CD4-positive, alpha-beta T cell (primary cell): ENCODE measurements at regions not wholly inside any gene's neighbourhood (a gene's known extent, or its start where the extent isn't known, plus 50 kb on each side); places are given as distances from the start of the nearest gene placed in this dataset.
A peak's percentile ranks its signal among the peaks of the same experiment; 100 is the strongest.

Experiments
- ATAC-seq: fragments of 200-7000 bp; cut with Tn5 transposase; one replicate; pipeline ENCODE4 v1.10.0; 2022; ENCODE audit warnings: mild to moderate bottlenecking; ENCODE audit not compliant: poor library complexity
- CTCF ChIA-PET: fragments of 350-600 bp; sonication (Branson Sonifier 250); formaldehyde crosslinking; loops from one replicate; lab custom pipeline; 2021; ENCODE audit warnings: antibody characterized with exemption, inconsistent platforms; lab: Charles Lee
- POLR2A ChIA-PET: fragments of 350-600 bp; sonication (Branson Sonifier 250); formaldehyde crosslinking; loops from one replicate; lab custom pipeline; 2021; ENCODE audit warnings: antibody characterized with exemption, inconsistent platforms; lab: Charles Lee
- DNase-seq, 14 experiments: peaks; one replicate each; pipeline ENCODE4 v3.0.0-alpha.2; 2013 to 2020; ENCODE audit warnings: mixed read lengths in 2 of 14
- H3K27ac ChIP-seq, 2 donors: one replicate each; pipeline versions ENCODE4 v1.5.1 to v1.7.0; 2013; ENCODE audit warnings: low read length in 2 of 2, low read depth in 1 of 2, mild to moderate bottlenecking in 1 of 2
- H3K27me3 ChIP-seq, 2 experiments: 1 replicate in 1 of 2; 2 replicates in 1 of 2; pipeline versions ENCODE4 v1.6.1 to v1.7.0; 2013; ENCODE audit warnings: low read length in 2 of 2, control low read depth in 1 of 2, mild to moderate bottlenecking in 1 of 2, moderate library complexity in 1 of 2; ENCODE audit not compliant: insufficient read depth in 2 of 2, control insufficient read depth in 1 of 2
- H3K36me3 ChIP-seq: one replicate; pipeline ENCODE4 v1.6.1; 2013; ENCODE audit warnings: low read length, control low read depth; ENCODE audit not compliant: insufficient read depth
- H3K4me1 ChIP-seq: one replicate; pipeline ENCODE4 v1.6.1; 2013; ENCODE audit warnings: low read length, control low read depth; ENCODE audit not compliant: insufficient read depth
- H3K4me3 ChIP-seq: one replicate; pipeline ENCODE4 v1.5.1; 2013; ENCODE audit warnings: mild to moderate bottlenecking, low read length, moderate library complexity
- H3K9me3 ChIP-seq, 2 experiments: 1 replicate in 1 of 2; 2 replicates in 1 of 2; pipeline versions ENCODE4 v1.6.1 to v1.7.0; 2013; ENCODE audit warnings: low read length in 2 of 2, mild to moderate bottlenecking in 2 of 2, control low read depth in 1 of 2, moderate library complexity in 1 of 2; ENCODE audit not compliant: control insufficient read depth in 1 of 2, insufficient read depth in 1 of 2
- H3K27ac Mint-ChIP-seq: one replicate; pipeline ENCODE4 v1.8.0; 2020; ENCODE audit warnings: mixed read lengths
- H3K27me3 Mint-ChIP-seq: one replicate; pipeline ENCODE4 v1.8.0; 2021; ENCODE audit warnings: mixed read lengths
- H3K36me3 Mint-ChIP-seq: one replicate; pipeline ENCODE4 v1.8.0; 2021; ENCODE audit warnings: low read depth, mixed read lengths
- H3K4me1 Mint-ChIP-seq: one replicate; pipeline ENCODE4 v1.8.0; 2021; ENCODE audit warnings: low read depth, mixed read lengths
- H3K4me3 Mint-ChIP-seq: one replicate; pipeline ENCODE4 v1.8.0; 2020; ENCODE audit warnings: mild to moderate bottlenecking, mixed read lengths
- H3K9me3 Mint-ChIP-seq: one replicate; pipeline ENCODE4 v1.8.0; 2020; ENCODE audit warnings: mixed read lengths
- CTCF ChIP-seq: fragments of 200-600 bp; IDR thresholded peaks from one replicate; pipeline ENCODE4 v1.8.0; 2022; ENCODE audit warnings: antibody characterized with exemption, mild to moderate bottlenecking
- intact Hi-C, 2 experiments: fragments of 100-400 bp; cut with DNase I in 1 of 2; cut with micrococcal nuclease in 1 of 2; formaldehyde crosslinking; loops; one replicate each; pipeline versions ENCODE4 v1.15.1 to v1.9.0; 2023 to 2025; cut with DNase I, micrococcal nuclease

GRCh38 chr2:12073217-12073852 lies 326.9 kb downstream of the LPIN1 start:
- Mint-ChIP-seq H3K27ac (no peak overlapping the region), H3K9me3 (no peaks in the 10 kb centered on the region), H3K36me3 (no peaks in the 10 kb centered on the region), H3K27me3 (no peaks in the 10 kb centered on the region), H3K4me3 (no peak overlapping the region), H3K4me1 (no peaks in the 10 kb centered on the region)
- DNase-seq (peak in 1 of 14 experiments; percentile 16), ATAC-seq (no peak)
- no peaks in the 10 kb centered on the region for H3K9me3 ChIP-seq
- intact Hi-C loops = no loop called here
- TF ChIP-seq CTCF = no peak
- no peak overlapping the region for H3K27ac ChIP-seq
- no peaks in the 10 kb centered on the region for H3K36me3 ChIP-seq
- POLR2A ChIA-PET = interaction anchor here (0.9 kb wide), 1 partner anchor 55 kb away, joined by 3 read pairs; no protein-coding TSS in a partner anchor
- CTCF ChIA-PET = no interaction called here
- H3K27me3 ChIP-seq = no peaks in the 10 kb centered on the region
- H3K4me1 ChIP-seq = no peaks in the 10 kb centered on the region
- no peak overlapping the region for H3K4me3 ChIP-seq

DNA sequence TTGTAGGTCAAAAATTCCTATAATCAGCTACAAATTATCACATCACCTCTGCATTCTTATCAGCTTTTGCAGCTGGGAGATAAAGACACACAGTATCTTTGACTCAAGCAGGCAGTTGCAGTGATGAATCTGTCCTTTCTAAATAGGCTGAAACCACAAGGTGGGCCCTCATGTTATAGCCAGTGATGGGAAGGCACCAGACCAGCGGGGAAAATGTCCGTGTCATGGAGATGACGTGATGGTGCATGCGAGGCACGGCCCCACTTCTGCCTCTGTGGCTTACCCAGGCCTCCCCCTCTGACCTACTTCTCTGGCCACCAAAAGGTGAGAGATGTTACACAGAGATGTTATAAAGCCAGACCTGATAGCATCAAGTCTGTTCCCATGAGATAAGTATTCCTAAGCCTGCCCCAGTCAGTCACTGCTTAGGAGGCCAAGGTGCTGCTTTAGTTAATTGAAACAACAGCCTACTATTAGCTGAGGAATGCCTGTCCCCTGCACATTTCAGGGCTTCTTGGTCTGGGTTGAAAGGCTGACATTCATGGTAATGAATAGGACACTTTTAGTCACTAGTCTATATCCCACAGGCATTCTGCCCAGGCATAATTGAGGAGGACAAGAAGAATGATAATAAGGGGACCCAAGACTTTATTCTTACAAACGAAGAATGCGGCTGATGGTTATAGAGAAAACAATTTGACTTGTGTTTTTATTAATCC lies 327.9 kb downstream of the LPIN1 start:
- Mint-ChIP-seq H3K4me3 (no peak overlapping the region), H3K4me1 (no peaks in the 10 kb centered on the region), H3K27me3 (no peaks in the 10 kb centered on the region), H3K36me3 (no peaks in the 10 kb centered on the region), H3K9me3 (no peaks in the 10 kb centered on the region), H3K27ac (no peak overlapping the region)
- H3K27ac ChIP-seq = no peak overlapping the region
- no peaks in the 10 kb centered on the region for H3K9me3 ChIP-seq
- intact Hi-C loops = no loop called here
- CTCF ChIA-PET = no interaction called here
- H3K4me1 ChIP-seq = no peaks in the 10 kb centered on the region
- ATAC-seq = no peak
- peak in 3 of 14 experiments; percentile 3 to 37 (median 4) for DNase-seq
- POLR2A ChIA-PET = no interaction called here
- no peaks in the 10 kb centered on the region for H3K27me3 ChIP-seq
- H3K4me3 ChIP-seq = no peak overlapping the region
- TF ChIP-seq CTCF = no peak
- H3K36me3 ChIP-seq = no peaks in the 10 kb centered on the region

DNA sequence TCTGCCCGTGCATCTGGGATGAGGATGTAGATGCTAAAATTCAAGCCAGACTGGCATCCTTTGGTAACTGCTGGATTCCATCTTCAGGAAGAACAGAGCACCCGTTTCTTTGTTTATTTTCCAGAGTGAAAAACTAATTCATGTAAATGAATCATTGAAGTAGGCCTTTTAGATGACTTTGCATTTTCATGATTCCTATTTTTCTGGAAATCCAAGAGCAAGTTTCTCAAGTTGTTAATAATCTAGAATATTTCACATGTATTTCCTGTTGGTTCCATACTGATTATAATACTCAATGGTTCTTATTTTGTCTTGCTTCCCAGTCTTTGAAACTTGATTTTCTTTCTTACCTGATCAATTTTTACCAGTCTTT lies 328.4 kb downstream of the LPIN1 start:
- no peak overlapping the region for H3K4me3 ChIP-seq
- ATAC-seq (no peak), DNase-seq (no peak)
- H3K27ac ChIP-seq = no peak overlapping the region
- H3K36me3 Mint-ChIP-seq = no peaks in the 10 kb centered on the region
- no peak overlapping the region for H3K4me3 Mint-ChIP-seq
- no peaks in the 10 kb centered on the region for H3K9me3 Mint-ChIP-seq
- ChIA-PET CTCF (no interaction called here), POLR2A (no interaction called here)
- intact Hi-C loops = no loop called here
- H3K27me3 ChIP-seq = no peaks in the 10 kb centered on the region
- TF ChIP-seq CTCF = no peak
- H3K27ac Mint-ChIP-seq = no peak overlapping the region
- H3K9me3 ChIP-seq = no peaks in the 10 kb centered on the region
- H3K4me1 Mint-ChIP-seq = no peaks in the 10 kb centered on the region
- no peaks in the 10 kb centered on the region for H3K27me3 Mint-ChIP-seq
- no peaks in the 10 kb centered on the region for H3K4me1 ChIP-seq
- no peaks in the 10 kb centered on the region for H3K36me3 ChIP-seq
